ENCODE measurements at regions not wholly inside any gene's neighbourhood (a gene's known extent, or its start where the extent isn't known, plus 50 kb on each side); places are given as distances from the start of the nearest gene placed in this dataset.

- Histone ChIP-seq H3K4me1 (ENCODE audit: control insufficient read depth, insufficient read depth, low read length) (peaks cover 5% of the 10 kb centered on the region), H3K27ac (ENCODE audit: low read length) (no peak overlapping the region), H3K4me3 (ENCODE audit: low read length) (no peak overlapping the region), H3K27me3 (ENCODE audit: control insufficient read depth, insufficient read depth) (no peaks in the 10 kb centered on the region), H3K9me3 (ENCODE audit: control insufficient read depth, low read length) (no peaks in the 10 kb centered on the region)
- ATAC-seq (no peak), DNase-seq (no peak)
- 90% methylated on average over 4 of the region's 4 CpGs for WGBS
- intact Hi-C loops (cut with DNase I): no loop called here
Observed at GRCh38 chr5:54738973-54739367, 221.4 kb downstream of the SNX18 start.

GRCh38 chr5:54738118-54738972, 220.8 kb downstream of the SNX18 start:
- DNase-seq (peak; percentile 78 to 90 (median 89)), ATAC-seq (peak; percentile 77 to 78)
- WGBS: 68% methylated on average over 6 of the region's 6 CpGs
- H3K27ac ChIP-seq (ENCODE audit: low read length): no peak overlapping the region
- intact Hi-C loops (cut with DNase I): no loop called here
- no peaks in the 10 kb centered on the region for H3K27me3 ChIP-seq (ENCODE audit: control insufficient read depth, insufficient read depth)
- no peaks in the 10 kb centered on the region for H3K9me3 ChIP-seq (ENCODE audit: control insufficient read depth, low read length)
- peaks cover 5% of the 10 kb centered on the region for H3K4me1 ChIP-seq (ENCODE audit: control insufficient read depth, insufficient read depth, low read length)
- H3K4me3 ChIP-seq (ENCODE audit: low read length): no peak overlapping the region

- Histone ChIP-seq H3K27me3 (ENCODE audit: control insufficient read depth, insufficient read depth) (no peaks in the 10 kb centered on the region), H3K4me3 (ENCODE audit: low read length) (no peak overlapping the region), H3K27ac (ENCODE audit: low read length) (no peak overlapping the region), H3K4me1 (ENCODE audit: control insufficient read depth, insufficient read depth, low read length) (no peaks in the 10 kb centered on the region), H3K9me3 (ENCODE audit: control insufficient read depth, low read length) (no peaks in the 10 kb centered on the region)
- WGBS: 78% methylated on average over 7 of the region's 7 CpGs
- ATAC-seq: peak in 1 of 2 donors; percentile 41
- intact Hi-C loops (cut with DNase I): no loop called here
- DNase-seq: no peak
Observed at GRCh38 chr5:54736003-54736797, 218.6 kb downstream of the SNX18 start.

GRCh38 chr5:54733101-54733500, 215.5 kb downstream of the SNX18 start:
- 50% methylated on average over 2 of the region's 2 CpGs for WGBS
- no peaks in the 10 kb centered on the region for H3K9me3 ChIP-seq (ENCODE audit: control insufficient read depth, low read length)
- no peaks in the 10 kb centered on the region for H3K27me3 ChIP-seq (ENCODE audit: control insufficient read depth, insufficient read depth)
- intact Hi-C loops (cut with DNase I): no loop called here
- no peak overlapping the region for H3K4me3 ChIP-seq (ENCODE audit: low read length)
- no peaks in the 10 kb centered on the region for H3K4me1 ChIP-seq (ENCODE audit: control insufficient read depth, insufficient read depth, low read length)
- DNase-seq: no peak
- H3K27ac ChIP-seq (ENCODE audit: low read length): no peak overlapping the region
- ATAC-seq: no peak

GRCh38 chr5:54732108-54732507, 214.5 kb downstream of the SNX18 start:
- ATAC-seq: no peak
- Histone ChIP-seq H3K4me3 (ENCODE audit: low read length) (no peak overlapping the region), H3K4me1 (ENCODE audit: control insufficient read depth, insufficient read depth, low read length) (no peaks in the 10 kb centered on the region), H3K27ac (ENCODE audit: low read length) (no peak overlapping the region), H3K27me3 (ENCODE audit: control insufficient read depth, insufficient read depth) (no peaks in the 10 kb centered on the region), H3K9me3 (ENCODE audit: control insufficient read depth, low read length) (no peaks in the 10 kb centered on the region)
- intact Hi-C loops (cut with DNase I): no loop called here
- DNase-seq: no peak
- WGBS: 83% methylated on average over 1 of the region's 1 CpG

GRCh38 chr5:54728588-54728915, 211.0 kb downstream of the SNX18 start:
- no peak for ATAC-seq
- intact Hi-C loops (cut with DNase I): no loop called here
- Histone ChIP-seq H3K4me1 (ENCODE audit: control insufficient read depth, insufficient read depth, low read length) (no peaks in the 10 kb centered on the region), H3K27me3 (ENCODE audit: control insufficient read depth, insufficient read depth) (no peaks in the 10 kb centered on the region), H3K27ac (ENCODE audit: low read length) (no peak overlapping the region), H3K9me3 (ENCODE audit: control insufficient read depth, low read length) (no peaks in the 10 kb centered on the region), H3K4me3 (ENCODE audit: low read length) (no peak overlapping the region)
- DNase-seq: no peak
- 97% methylated on average over 1 of the region's 1 CpG for WGBS

GRCh38 chr5:54727874-54728587, 210.5 kb downstream of the SNX18 start:
- no peak overlapping the region for H3K27ac ChIP-seq (ENCODE audit: low read length)

GRCh38 chr5:54725391-54726280, 208.1 kb downstream of the SNX18 start:
- no peak for ATAC-seq
- Histone ChIP-seq H3K9me3 (ENCODE audit: control insufficient read depth, low read length) (no peaks in the 10 kb centered on the region), H3K27ac (ENCODE audit: low read length) (no peak overlapping the region), H3K4me1 (ENCODE audit: control insufficient read depth, insufficient read depth, low read length) (no peaks in the 10 kb centered on the region), H3K4me3 (ENCODE audit: low read length) (no peak overlapping the region), H3K27me3 (ENCODE audit: control insufficient read depth, insufficient read depth) (no peaks in the 10 kb centered on the region)
- 48% methylated on average over 2 of the region's 2 CpGs for WGBS
- no peak for DNase-seq
- intact Hi-C loops (cut with DNase I): no loop called here

More at GRCh38 chr5:54727874-54728587, 210.5 kb downstream of the SNX18 start:
- DNase-seq (no peak), ATAC-seq (no peak)
- no peaks in the 10 kb centered on the region for H3K27me3 ChIP-seq (ENCODE audit: control insufficient read depth, insufficient read depth)
- intact Hi-C loops (cut with DNase I): no loop called here
- H3K4me1 ChIP-seq (ENCODE audit: control insufficient read depth, insufficient read depth, low read length): no peaks in the 10 kb centered on the region
- 65% methylated on average over 2 of the region's 2 CpGs for WGBS
- H3K4me3 ChIP-seq (ENCODE audit: low read length): no peak overlapping the region
- H3K9me3 ChIP-seq (ENCODE audit: control insufficient read depth, low read length): no peaks in the 10 kb centered on the region

GRCh38 chr5:54722846-54723433, 205.4 kb downstream of the SNX18 start:
- Histone ChIP-seq H3K27me3 (ENCODE audit: control insufficient read depth, insufficient read depth) (no peaks in the 10 kb centered on the region), H3K4me1 (ENCODE audit: control insufficient read depth, insufficient read depth, low read length) (peaks cover 7% of the 10 kb centered on the region), H3K9me3 (ENCODE audit: control insufficient read depth, low read length) (no peaks in the 10 kb centered on the region), H3K27ac (ENCODE audit: low read length) (no peak overlapping the region), H3K4me3 (ENCODE audit: low read length) (no peak overlapping the region)
- intact Hi-C loops (cut with DNase I): no loop called here
- ATAC-seq (no peak), DNase-seq (no peak)
- 88% methylated on average over 6 of the region's 6 CpGs for WGBS

GRCh38 chr5:54721951-54722654, 204.5 kb downstream of the SNX18 start:
- no peak overlapping the region for H3K27ac ChIP-seq (ENCODE audit: low read length)

More at GRCh38 chr5:54721951-54722654, 204.5 kb downstream of the SNX18 start:
- 70% methylated on average over 5 of the region's 5 CpGs for WGBS
- DNase-seq (no peak), ATAC-seq (no peak)
- H3K9me3 ChIP-seq (ENCODE audit: control insufficient read depth, low read length): no peaks in the 10 kb centered on the region
- no peaks in the 10 kb centered on the region for H3K27me3 ChIP-seq (ENCODE audit: control insufficient read depth, insufficient read depth)
- intact Hi-C loops (cut with DNase I): no loop called here
- peaks cover 7% of the 10 kb centered on the region for H3K4me1 ChIP-seq (ENCODE audit: control insufficient read depth, insufficient read depth, low read length)
- no peak overlapping the region for H3K4me3 ChIP-seq (ENCODE audit: low read length)

Data from right cardiac atrium (tissue), 5 donors.